Esophagus squamous epithelium (tissue), 4 donors: ENCODE measurements at regions not wholly inside any gene's neighbourhood (a gene's known extent, or its start where the extent isn't known, plus 50 kb on each side); places are given as distances from the start of the nearest gene placed in this dataset.
"Not testable (repeated sequence)": the region's sequence is repeated elsewhere in the genome, so short reads cannot be mapped to it uniquely, and the experiment has no call there.

ENCODE experiments used
- POLR2A ChIP-seq, 4 donors: fragments of 450-650 bp; IDR thresholded peaks; one replicate each; pipeline ENCODE4 v1.6.1; 2017; ENCODE audit warnings: antibody characterized with exemption in 4 of 4, mild to moderate bottlenecking in 4 of 4, moderate library complexity in 3 of 4
- TF ChIP-seq, protein P1 (sequence below), 6 experiments: fragments of 450-650 bp in 4 of 6; fragments of 200-600 bp in 2 of 6; sonication (generic) in 2 of 6; IDR thresholded peaks; one replicate each; pipeline ENCODE4 v1.5.1; 2016 to 2019; ENCODE audit warnings: antibody characterized with exemption in 6 of 6, mild to moderate bottlenecking in 4 of 6, moderate library complexity in 4 of 6

DNA sequence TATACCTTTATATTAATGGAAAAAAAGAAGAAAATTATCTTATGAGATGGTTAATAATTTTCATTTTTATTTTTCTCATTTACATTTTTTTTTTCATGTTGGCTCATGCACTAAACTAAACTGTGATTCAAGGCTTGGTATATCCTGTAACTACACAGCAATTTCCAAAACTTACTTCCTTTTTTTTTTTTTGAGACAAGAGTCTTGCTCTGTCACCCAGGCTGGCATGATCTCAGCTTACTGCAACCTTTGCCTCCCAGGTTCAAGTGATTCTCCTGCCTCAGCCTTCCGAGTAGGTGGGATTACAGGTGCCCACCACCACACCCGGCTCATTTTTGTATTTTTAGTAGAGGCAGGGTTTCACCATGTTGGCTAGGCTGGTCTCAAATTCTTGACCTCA, 224.9 kb upstream of the FANCL start:
- TF ChIP-seq, protein P1, sequence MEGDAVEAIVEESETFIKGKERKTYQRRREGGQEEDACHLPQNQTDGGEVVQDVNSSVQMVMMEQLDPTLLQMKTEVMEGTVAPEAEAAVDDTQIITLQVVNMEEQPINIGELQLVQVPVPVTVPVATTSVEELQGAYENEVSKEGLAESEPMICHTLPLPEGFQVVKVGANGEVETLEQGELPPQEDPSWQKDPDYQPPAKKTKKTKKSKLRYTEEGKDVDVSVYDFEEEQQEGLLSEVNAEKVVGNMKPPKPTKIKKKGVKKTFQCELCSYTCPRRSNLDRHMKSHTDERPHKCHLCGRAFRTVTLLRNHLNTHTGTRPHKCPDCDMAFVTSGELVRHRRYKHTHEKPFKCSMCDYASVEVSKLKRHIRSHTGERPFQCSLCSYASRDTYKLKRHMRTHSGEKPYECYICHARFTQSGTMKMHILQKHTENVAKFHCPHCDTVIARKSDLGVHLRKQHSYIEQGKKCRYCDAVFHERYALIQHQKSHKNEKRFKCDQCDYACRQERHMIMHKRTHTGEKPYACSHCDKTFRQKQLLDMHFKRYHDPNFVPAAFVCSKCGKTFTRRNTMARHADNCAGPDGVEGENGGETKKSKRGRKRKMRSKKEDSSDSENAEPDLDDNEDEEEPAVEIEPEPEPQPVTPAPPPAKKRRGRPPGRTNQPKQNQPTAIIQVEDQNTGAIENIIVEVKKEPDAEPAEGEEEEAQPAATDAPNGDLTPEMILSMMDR (IDR thresholded peaks at IDR 0.05): not testable (repeated sequence)
- not testable (repeated sequence) for TF ChIP-seq POLR2A (IDR thresholded peaks at IDR 0.05)
